ENCODE measurements at regions not wholly inside any gene's neighbourhood (a gene's known extent, or its start where the extent isn't known, plus 50 kb on each side); places are given as distances from the start of the nearest gene placed in this dataset.

DNA sequence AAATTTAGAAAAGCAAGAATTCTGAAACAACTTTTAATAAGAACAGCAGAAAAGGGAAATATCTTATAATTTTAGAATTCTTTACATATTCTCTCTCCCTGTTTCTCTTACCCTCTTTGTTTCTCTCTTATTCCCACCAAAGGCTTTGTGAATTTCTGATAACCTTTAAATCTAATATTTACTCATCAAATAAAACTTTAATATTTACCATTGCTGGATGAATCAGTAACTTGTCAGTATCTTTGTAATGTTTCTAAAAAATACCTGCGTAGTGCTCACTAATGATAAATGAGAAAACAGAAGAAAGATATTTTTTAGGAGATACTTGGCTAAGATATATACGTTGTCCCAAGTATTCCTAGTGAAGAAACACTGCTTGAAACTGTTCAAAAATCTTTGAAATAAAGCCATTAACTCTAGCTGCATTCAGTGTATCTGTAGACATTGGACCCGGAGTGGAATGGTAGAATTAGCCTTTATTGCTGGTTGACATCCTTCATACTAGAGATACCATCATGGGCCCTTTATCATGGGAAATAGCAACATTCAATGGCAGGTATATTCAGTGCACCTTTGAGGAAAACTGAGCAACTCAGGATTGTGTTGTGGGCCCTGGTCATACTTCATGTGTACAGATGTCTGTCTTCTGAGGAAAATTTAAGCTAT, 2160.4 kb downstream of the MAT2B start:
- no peak overlapping the region for H3K4me3 Mint-ChIP-seq (ENCODE audit: unreplicated experiment)

DNA sequence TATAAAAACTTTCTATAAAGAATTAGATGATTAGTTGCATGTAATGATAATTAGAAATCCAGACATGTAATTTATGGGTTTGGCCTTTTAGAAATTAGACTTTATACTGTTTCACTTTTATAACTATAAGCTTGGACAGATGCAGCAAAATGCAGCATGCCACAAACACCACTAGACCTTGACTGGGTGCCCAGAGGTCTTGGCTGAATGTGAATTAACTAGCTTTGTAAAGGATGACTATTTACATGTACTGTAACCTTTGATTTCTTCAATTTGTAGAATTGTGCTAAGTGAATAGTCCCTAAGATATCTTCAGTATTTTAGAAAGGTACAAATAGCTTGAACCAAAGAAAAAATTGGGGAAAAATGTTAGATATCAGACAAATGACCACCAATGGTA, 2168.1 kb downstream of the MAT2B start:
- BruUV-seq (replicated peaks): no TSS peak
- TF ChIP-seq, protein P1, sequence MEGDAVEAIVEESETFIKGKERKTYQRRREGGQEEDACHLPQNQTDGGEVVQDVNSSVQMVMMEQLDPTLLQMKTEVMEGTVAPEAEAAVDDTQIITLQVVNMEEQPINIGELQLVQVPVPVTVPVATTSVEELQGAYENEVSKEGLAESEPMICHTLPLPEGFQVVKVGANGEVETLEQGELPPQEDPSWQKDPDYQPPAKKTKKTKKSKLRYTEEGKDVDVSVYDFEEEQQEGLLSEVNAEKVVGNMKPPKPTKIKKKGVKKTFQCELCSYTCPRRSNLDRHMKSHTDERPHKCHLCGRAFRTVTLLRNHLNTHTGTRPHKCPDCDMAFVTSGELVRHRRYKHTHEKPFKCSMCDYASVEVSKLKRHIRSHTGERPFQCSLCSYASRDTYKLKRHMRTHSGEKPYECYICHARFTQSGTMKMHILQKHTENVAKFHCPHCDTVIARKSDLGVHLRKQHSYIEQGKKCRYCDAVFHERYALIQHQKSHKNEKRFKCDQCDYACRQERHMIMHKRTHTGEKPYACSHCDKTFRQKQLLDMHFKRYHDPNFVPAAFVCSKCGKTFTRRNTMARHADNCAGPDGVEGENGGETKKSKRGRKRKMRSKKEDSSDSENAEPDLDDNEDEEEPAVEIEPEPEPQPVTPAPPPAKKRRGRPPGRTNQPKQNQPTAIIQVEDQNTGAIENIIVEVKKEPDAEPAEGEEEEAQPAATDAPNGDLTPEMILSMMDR (IDR thresholded peaks at IDR 0.05; ENCODE audit: unreplicated experiment): no peak
- intact Hi-C loops (cut with micrococcal nuclease): no loop called here
- no peak for DNase-seq (ENCODE audit: unreplicated experiment)
- Mint-ChIP-seq H3K27ac (ENCODE audit: low read depth, unreplicated experiment) (no peak overlapping the region), H3K4me1 (ENCODE audit: insufficient read depth, unreplicated experiment) (no peaks in the 10 kb centered on the region), H3K27me3 (ENCODE audit: insufficient read depth, unreplicated experiment) (no peaks in the 10 kb centered on the region), H3K4me3 (ENCODE audit: unreplicated experiment) (no peak overlapping the region), H3K9me3 (ENCODE audit: unreplicated experiment) (no peaks in the 10 kb centered on the region), H3K36me3 (ENCODE audit: insufficient read depth, unreplicated experiment) (no peaks in the 10 kb centered on the region)
- CTCF ChIA-PET: interaction anchor here (0.6 kb wide), 1 partner anchor 617 kb away, joined by 3 read pairs; no protein-coding TSS in a partner anchor
- POLR2A ChIA-PET: interaction anchor here (0.9 kb wide), 1 partner anchor 15 kb away, joined by 5 read pairs; no protein-coding TSS in a partner anchor

More for the DNA sequence above, 2160.4 kb downstream of the MAT2B start:
- TF ChIP-seq, protein P1 (IDR thresholded peaks at IDR 0.05; ENCODE audit: unreplicated experiment): no peak
- Mint-ChIP-seq H3K4me1 (ENCODE audit: insufficient read depth, unreplicated experiment) (no peaks in the 10 kb centered on the region), H3K27ac (ENCODE audit: low read depth, unreplicated experiment) (no peak overlapping the region), H3K9me3 (ENCODE audit: unreplicated experiment) (no peaks in the 10 kb centered on the region), H3K27me3 (ENCODE audit: insufficient read depth, unreplicated experiment) (no peaks in the 10 kb centered on the region), H3K36me3 (ENCODE audit: insufficient read depth, unreplicated experiment) (no peaks in the 10 kb centered on the region)
- ChIA-PET CTCF (no interaction called here), POLR2A (interaction anchor here (0.7 to 0.9 kb wide), 2 partner anchors 10 to 34 kb away, joined by 3 to 4 read pairs; no protein-coding TSS in a partner anchor)
- no peak for DNase-seq (ENCODE audit: unreplicated experiment)
- BruUV-seq (replicated peaks): no TSS peak
- intact Hi-C loops (cut with micrococcal nuclease): no loop called here

DNA sequence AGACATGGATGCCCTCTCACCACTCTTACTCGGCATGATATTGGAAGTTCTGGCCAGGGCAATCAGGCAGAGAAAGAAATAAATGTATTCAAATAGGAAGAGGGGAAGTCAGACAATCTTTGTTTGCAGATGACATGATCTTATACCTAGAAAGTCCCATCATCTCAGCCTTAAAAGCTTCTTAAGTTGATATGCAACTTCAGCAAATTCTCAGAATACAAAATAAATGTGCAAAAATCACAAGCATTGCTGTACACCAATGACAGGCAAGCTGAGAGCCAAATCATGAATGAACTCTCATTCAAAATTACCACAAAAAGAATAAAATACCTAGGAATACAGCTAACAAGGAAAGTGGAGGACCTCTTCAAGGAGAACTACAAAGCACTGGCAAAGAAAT, 2190.4 kb downstream of the MAT2B start:
- POLR2A ChIA-PET: no interaction called here
- Mint-ChIP-seq H3K27me3 (ENCODE audit: insufficient read depth, unreplicated experiment) (no peaks in the 10 kb centered on the region), H3K9me3 (ENCODE audit: unreplicated experiment) (no peaks in the 10 kb centered on the region), H3K4me3 (ENCODE audit: unreplicated experiment) (no peak overlapping the region), H3K27ac (ENCODE audit: low read depth, unreplicated experiment) (no peak overlapping the region), H3K4me1 (ENCODE audit: insufficient read depth, unreplicated experiment) (no peaks in the 10 kb centered on the region), H3K36me3 (ENCODE audit: insufficient read depth, unreplicated experiment) (no peaks in the 10 kb centered on the region)
- TF ChIP-seq, protein P1 (IDR thresholded peaks at IDR 0.05; ENCODE audit: unreplicated experiment): no peak
- no TSS peak for BruUV-seq (replicated peaks)
- CTCF ChIA-PET: interaction anchor here (0.6 kb wide), 1 partner anchor 1827 kb away, joined by 3 read pairs; no protein-coding TSS in a partner anchor
- no peak for DNase-seq (ENCODE audit: unreplicated experiment)
- intact Hi-C loops (cut with micrococcal nuclease): no loop called here

DNA sequence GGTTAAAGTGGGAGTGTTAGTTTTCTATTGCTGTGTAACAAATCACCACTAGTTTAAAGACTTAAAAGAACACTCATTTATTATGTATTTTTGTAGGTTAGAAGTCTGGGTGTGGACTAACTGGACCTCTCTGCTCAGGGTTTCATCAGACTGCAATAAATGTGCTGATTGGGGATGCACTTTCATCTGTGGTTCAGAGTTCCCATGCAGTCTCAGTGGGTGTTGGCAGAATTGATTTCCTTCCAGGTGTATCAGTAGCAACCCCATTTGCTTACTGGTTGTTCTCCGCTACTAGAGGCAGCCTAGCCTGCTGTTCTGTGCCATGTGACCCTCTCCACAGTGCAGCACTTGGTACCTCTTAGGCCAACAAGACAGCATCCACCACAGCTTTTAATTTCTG, 2200.5 kb downstream of the MAT2B start:
- ChIA-PET POLR2A (no interaction called here), CTCF (no interaction called here)
- Mint-ChIP-seq H3K36me3 (ENCODE audit: insufficient read depth, unreplicated experiment) (no peaks in the 10 kb centered on the region), H3K27ac (ENCODE audit: low read depth, unreplicated experiment) (no peak overlapping the region), H3K9me3 (ENCODE audit: unreplicated experiment) (no peaks in the 10 kb centered on the region), H3K4me3 (ENCODE audit: unreplicated experiment) (no peak overlapping the region), H3K4me1 (ENCODE audit: insufficient read depth, unreplicated experiment) (no peaks in the 10 kb centered on the region), H3K27me3 (ENCODE audit: insufficient read depth, unreplicated experiment) (no peaks in the 10 kb centered on the region)
- DNase-seq (ENCODE audit: unreplicated experiment): no peak
- BruUV-seq (replicated peaks): no TSS peak
- intact Hi-C loops (cut with micrococcal nuclease): no loop called here
- TF ChIP-seq, protein P1 (IDR thresholded peaks at IDR 0.05; ENCODE audit: unreplicated experiment): no peak

Data from MCF 10A (cell line).